ENCODE measurements at regions not wholly inside any gene's neighbourhood (a gene's known extent, or its start where the extent isn't known, plus 50 kb on each side); places are given as distances from the start of the nearest gene placed in this dataset.

GRCh38 chr12:125890366-125890905, 825.2 kb downstream of the AACS start:
- H3K9me3 Mint-ChIP-seq (ENCODE audit: low read depth), result peaks cover 3% of the 10 kb centered on the region
- no peak overlapping the region for H3K4me3 Mint-ChIP-seq (ENCODE audit: low read depth)

GRCh38 chr12:125890971-125891370, 825.7 kb downstream of the AACS start:
- Mint-ChIP-seq H3K27ac (no peak overlapping the region), H3K4me3 (ENCODE audit: low read depth) (no peak overlapping the region), H3K9me3 (ENCODE audit: low read depth) (peaks cover 3% of the 10 kb centered on the region), H3K4me1 (ENCODE audit: low read depth) (peaks cover 16% of the 10 kb centered on the region), H3K36me3 (ENCODE audit: insufficient read depth) (no peaks in the 10 kb centered on the region), H3K27me3 (no peaks in the 10 kb centered on the region)
- DNase-seq (ENCODE audit: low spot score, unreplicated experiment), result no peak
- no peak for TF ChIP-seq CTCF (IDR thresholded peaks at IDR 0.05; ENCODE audit: unreplicated experiment)

More at GRCh38 chr12:125890366-125890905, 825.2 kb downstream of the AACS start:
- H3K27me3 Mint-ChIP-seq, result no peaks in the 10 kb centered on the region
- peaks cover 16% of the 10 kb centered on the region for H3K4me1 Mint-ChIP-seq (ENCODE audit: low read depth)
- no peak for DNase-seq (ENCODE audit: low spot score, unreplicated experiment)
- H3K27ac Mint-ChIP-seq, result no peak overlapping the region
- no peaks in the 10 kb centered on the region for H3K36me3 Mint-ChIP-seq (ENCODE audit: insufficient read depth)
- TF ChIP-seq CTCF (IDR thresholded peaks at IDR 0.05; ENCODE audit: unreplicated experiment), result no peak

- TF ChIP-seq CTCF (IDR thresholded peaks at IDR 0.05; ENCODE audit: unreplicated experiment), result no peak
- peaks cover under 1% of the 10 kb centered on the region for H3K9me3 Mint-ChIP-seq (ENCODE audit: low read depth)
- H3K36me3 Mint-ChIP-seq (ENCODE audit: insufficient read depth), result no peaks in the 10 kb centered on the region
- H3K4me1 Mint-ChIP-seq (ENCODE audit: low read depth), result peaks cover 16% of the 10 kb centered on the region
- no peak for DNase-seq (ENCODE audit: low spot score, unreplicated experiment)
- H3K27ac Mint-ChIP-seq, result no peak overlapping the region
- H3K27me3 Mint-ChIP-seq, result no peaks in the 10 kb centered on the region
- H3K4me3 Mint-ChIP-seq (ENCODE audit: low read depth), result no peak overlapping the region
Measured at GRCh38 chr12:125892276-125892675, 827.0 kb downstream of the AACS start.

- Mint-ChIP-seq H3K4me3 (ENCODE audit: low read depth) (no peak overlapping the region), H3K4me1 (ENCODE audit: low read depth) (no peaks in the 10 kb centered on the region)
- TF ChIP-seq CTCF (IDR thresholded peaks at IDR 0.05; ENCODE audit: unreplicated experiment), result no peak
Measured at GRCh38 chr12:125902991-125903390, 837.8 kb downstream of the AACS start.

GRCh38 chr12:125907351-125907750, 842.1 kb downstream of the AACS start:
- no peak for TF ChIP-seq CTCF (IDR thresholded peaks at IDR 0.05; ENCODE audit: unreplicated experiment)
- H3K36me3 Mint-ChIP-seq (ENCODE audit: insufficient read depth), result no peaks in the 10 kb centered on the region
- no peaks in the 10 kb centered on the region for H3K4me1 Mint-ChIP-seq (ENCODE audit: low read depth)
- no peaks in the 10 kb centered on the region for H3K27me3 Mint-ChIP-seq
- peaks cover 6% of the 10 kb centered on the region for H3K9me3 Mint-ChIP-seq (ENCODE audit: low read depth)
- H3K4me3 Mint-ChIP-seq (ENCODE audit: low read depth), result no peak overlapping the region
- DNase-seq (ENCODE audit: low spot score, unreplicated experiment), result no peak
- H3K27ac Mint-ChIP-seq, result no peak overlapping the region

More at GRCh38 chr12:125902991-125903390, 837.8 kb downstream of the AACS start:
- no peaks in the 10 kb centered on the region for H3K36me3 Mint-ChIP-seq (ENCODE audit: insufficient read depth)
- H3K27ac Mint-ChIP-seq, result no peak overlapping the region
- DNase-seq (ENCODE audit: low spot score, unreplicated experiment), result no peak
- no peaks in the 10 kb centered on the region for H3K27me3 Mint-ChIP-seq
- H3K9me3 Mint-ChIP-seq (ENCODE audit: low read depth), result peaks cover 3% of the 10 kb centered on the region

All from progenitor cell of endocrine pancreas (in vitro differentiated cells).